NCI-H526 treated with DMSO at 0.1 percent for 48 hours (cell line): ENCODE measurements at regions not wholly inside any gene's neighbourhood (a gene's known extent, or its start where the extent isn't known, plus 50 kb on each side); places are given as distances from the start of the nearest gene placed in this dataset.
"Not testable (repeated sequence)": the region's sequence is repeated elsewhere in the genome, so short reads cannot be mapped to it uniquely, and the experiment has no call there.

Experiments used
- DNase-seq: peaks from one replicate; lab custom pipeline; 2025; lab: John Stamatoyannopoulos, UW

DNA sequence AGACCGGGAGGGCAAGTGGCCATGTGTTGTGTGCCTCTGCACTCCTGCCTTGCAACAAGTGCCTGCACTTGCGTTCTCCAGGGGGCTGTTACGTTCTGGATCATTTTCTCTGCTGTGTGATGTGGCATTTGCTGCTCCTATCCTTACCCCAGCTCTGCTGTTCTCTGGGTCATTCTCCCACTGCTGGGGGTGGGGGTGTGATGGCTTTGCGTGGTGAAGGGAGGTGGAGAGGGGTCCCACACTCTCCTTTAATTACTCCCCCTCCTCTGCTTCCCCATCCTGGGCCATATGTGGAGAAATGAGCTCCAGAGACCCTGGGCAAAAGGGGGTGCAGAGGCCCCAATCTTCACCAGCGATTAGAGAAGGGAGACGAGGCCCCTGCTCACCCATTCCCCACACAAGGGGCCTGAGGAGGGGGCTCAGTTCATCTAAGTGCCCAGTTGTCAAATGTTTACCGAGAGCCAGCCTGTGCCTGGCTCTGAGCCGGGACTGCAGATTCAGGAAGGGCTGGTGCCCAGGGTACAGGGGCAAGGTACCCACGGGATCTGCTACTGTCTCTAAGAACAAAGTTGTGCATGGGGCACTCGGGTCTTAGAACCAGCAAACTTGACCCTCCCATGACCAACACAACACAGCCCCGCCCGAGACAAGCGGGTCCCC lies 355.4 kb downstream of the PTPRU start:
- DNase-seq, result no peak

DNA sequence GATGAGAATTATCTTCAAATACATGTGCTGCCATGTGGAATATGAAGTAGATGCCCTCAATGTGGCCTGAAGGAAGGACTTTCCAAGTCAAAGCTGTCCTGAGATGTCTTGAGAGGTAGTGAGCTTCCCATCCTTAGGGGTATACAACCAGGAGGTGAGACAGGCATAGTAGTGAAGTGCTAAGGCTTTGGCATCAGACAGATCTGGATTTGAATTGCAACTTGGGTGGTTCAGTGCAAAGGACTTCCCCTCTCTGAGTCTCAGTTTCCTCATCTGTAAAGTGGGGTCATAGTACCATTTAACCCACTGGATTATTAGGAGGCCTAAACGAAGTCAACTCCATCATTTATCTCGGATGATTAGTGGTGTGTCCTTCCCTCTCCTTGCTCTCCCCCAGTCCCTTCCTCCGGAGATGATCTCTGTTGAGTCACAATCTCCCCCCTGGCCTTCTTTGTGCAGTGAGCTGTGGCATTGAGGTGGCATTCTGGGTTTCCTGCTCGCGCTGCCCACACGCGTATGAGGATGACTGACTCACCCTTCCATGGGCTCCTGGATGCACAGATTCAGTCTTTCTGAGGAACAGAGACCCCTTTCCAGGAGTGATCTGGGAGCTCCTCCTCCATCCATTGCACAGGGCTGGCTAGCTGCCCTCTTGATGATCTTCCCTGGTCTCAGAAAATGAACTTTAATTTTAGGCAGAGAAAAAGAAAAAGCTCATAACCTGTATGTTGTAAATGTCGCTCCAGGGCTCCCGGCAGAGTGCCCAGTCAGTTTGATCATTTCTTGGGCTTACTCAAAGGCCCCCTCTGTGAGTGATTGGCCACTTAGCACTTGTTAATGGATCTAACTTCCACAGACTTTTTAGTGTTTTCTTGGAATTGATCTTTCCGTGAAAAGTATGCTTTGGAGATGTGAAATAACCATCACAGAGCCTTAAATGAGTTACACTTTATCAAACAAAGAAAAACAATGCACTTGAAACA lies 354.6 kb downstream of the PTPRU start:
- no peak for DNase-seq

DNA sequence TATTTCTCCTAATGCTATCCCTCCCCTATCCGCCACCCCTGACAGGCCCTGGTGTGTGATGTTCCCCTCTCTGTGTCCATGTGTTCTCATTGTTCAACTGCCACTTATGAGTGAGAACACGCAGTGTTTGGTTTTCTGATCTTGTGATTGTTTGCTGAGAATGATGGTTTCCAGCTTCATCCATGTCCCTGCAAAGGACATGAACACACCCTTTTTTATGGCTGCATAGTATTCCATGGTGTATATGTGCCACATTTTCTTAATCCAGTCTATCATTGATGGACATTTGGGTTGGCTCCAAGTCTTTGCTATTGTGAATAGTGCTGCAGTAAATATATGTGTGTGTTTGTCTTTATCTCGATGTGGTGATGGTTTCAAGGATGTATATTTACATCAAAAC lies 353.4 kb downstream of the PTPRU start:
- DNase-seq, result not testable (repeated sequence)

GRCh38 chr1:29586991-29587745 lies 350.8 kb downstream of the PTPRU start:
- DNase-seq, result no peak

- DNase-seq, result no peak
Measured at GRCh38 chr1:29586215-29586614, 349.9 kb downstream of the PTPRU start.

DNA sequence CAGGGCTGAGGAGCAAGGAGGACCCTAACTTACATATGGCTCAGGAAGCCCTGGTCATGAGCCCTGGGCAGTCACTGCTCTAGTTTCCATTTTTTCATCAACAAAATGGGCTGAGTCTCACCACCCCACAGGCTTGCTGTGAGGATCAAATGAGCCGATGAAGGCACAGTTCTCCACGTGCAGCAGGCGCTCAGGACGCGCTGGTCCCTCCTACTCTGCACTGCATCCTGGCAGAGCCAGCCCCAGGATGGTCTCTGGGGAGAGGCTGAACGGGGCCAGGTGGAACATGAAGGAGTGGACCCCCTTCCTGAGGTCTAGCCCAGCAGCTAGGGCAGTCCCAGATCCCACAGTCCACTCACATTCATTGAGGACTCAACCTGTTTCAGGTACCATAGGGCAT lies 349.3 kb downstream of the PTPRU start:
- no peak for DNase-seq

DNA sequence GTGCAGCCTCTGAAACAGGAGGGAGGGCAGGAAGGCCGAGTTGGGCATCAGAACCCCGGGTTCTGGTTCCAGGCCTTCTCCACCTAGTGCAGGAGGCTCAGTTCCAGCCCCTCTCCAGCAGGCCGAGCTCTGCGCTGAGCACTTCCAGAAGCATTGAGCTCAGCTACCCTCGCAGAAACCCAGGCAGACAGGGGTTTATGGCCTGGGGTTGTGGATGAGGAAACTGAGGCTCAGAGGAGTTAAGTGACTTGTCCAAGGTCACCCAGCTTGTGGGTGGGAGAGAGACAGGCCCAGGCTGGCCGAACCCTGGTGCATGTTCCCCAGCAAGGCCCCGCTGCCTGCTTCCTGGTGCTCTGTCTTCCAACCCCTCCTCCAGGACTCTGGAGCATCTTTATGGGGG lies 348.9 kb downstream of the PTPRU start:
- no peak for DNase-seq

- no peak for DNase-seq
Measured at GRCh38 chr1:29584776-29585175, 348.5 kb downstream of the PTPRU start.

- DNase-seq, result no peak
Measured at GRCh38 chr1:29584362-29584761, 348.0 kb downstream of the PTPRU start.

GRCh38 chr1:29583727-29584126 lies 347.4 kb downstream of the PTPRU start:
- no peak for DNase-seq

GRCh38 chr1:29581256-29581655 lies 344.9 kb downstream of the PTPRU start:
- no peak for DNase-seq

DNA sequence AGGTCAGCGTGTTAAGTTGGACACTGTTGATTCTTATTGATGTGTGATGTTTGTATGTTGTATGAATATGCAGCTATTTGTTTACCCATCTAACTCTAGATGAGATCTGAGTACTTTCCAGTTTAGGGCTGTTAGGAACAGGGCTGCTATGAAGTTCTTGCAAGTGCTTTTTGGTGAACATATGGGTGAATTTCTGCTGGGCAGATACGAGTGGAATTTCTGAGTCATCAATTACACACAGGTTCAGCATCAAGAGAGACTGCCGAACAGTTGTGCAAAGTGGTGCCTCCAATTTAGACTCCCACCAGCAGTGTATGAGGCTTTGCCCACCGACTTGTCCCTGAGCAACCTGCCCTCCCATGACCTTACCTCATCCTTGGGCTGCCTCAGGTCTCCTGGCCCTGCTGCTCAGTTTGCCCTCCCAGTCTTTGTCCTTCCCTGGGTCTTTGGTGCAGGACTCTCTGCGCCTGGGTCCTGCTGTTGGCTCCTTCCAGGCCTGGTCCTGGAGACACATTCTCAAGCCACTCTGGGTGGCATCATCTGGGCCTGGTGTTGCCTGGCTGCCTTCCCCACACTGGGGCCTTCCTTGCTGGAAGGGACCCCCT lies 343.6 kb downstream of the PTPRU start:
- DNase-seq, result no peak

DNA sequence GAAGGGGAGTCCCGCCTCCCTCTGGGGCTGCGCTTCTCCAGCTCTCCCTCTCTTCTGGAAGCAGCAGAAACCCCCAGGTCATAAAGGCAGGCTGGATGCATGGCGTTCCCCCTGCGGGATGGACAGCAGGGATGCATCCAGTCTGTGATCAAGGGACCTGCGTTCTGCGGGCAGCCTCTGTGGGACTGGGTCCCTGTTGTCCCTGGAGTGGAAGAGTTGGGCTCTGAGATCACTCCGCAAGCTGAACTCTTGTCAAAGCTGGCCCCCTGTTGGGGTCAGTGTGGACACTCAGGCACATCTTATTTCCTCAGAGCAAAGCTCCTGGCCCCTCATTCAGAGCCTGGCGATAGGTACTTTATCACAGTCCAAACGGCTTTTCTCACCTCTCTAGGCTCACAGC lies 341.2 kb downstream of the PTPRU start:
- no peak for DNase-seq

- no peak for DNase-seq
Measured at GRCh38 chr1:29576510-29576909, 340.2 kb downstream of the PTPRU start.

GRCh38 chr1:29575826-29576225 lies 339.5 kb downstream of the PTPRU start:
- DNase-seq, result no peak

- DNase-seq, result no peak
Measured at GRCh38 chr1:29575277-29575676, 339.0 kb downstream of the PTPRU start.

GRCh38 chr1:29574871-29575270 lies 338.5 kb downstream of the PTPRU start:
- DNase-seq, result no peak

DNA sequence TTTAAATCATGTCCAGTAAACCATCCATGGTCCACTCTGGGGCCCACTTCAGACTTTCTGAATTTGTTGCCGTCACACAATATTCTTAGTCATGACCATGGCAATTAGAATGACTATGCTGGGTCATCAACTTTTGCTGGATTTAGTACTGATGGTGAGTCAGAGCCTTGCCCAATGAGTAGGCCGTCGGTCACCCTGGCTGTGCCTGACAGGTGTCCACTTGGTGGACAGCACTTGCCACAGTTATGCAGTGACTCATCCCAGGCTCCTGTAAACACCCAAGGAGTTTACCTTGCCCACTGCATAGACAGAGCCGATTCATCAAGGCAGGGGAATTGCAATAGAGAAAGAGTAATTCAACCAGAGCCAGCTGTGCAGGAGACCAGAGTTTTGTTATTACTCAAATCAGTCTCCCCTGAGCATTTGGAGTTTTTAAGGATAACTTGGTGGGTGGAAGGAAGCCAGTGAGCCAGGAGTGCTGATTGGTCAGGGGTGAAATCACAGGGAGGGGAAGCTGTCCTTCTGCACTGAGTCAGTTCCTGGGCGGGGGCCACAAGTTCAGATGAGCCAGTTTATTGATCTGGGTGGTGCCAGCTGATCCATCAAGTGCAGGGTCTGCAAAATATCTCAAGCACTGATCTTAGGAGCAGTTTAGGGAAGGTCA lies 333.8 kb downstream of the PTPRU start:
- no peak for DNase-seq

- DNase-seq, result no peak
Measured at GRCh38 chr1:29567257-29567656, 330.9 kb downstream of the PTPRU start.

DNA sequence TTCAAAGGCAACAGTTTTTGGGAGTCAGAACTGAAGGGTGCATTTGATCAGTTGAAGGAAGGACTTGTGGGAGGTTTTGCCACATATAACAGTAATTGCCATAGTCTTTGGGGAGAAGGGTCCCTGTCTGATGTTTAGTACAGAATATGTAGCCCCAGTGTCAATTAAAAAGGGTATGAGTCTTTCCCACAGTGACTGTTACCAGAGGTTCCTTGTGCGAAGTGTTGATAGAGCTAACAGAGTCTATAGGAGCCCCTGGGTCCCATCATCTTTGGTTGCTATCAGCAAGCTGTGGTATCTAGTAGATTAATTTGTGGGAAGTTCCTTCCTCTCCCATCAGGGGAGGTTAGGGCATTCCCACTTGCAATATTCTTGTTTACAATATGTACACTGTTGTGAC lies 329.2 kb downstream of the PTPRU start:
- no peak for DNase-seq

- no peak for DNase-seq
Measured at GRCh38 chr1:29563571-29563970, 327.2 kb downstream of the PTPRU start.

GRCh38 chr1:29563092-29563491 lies 326.8 kb downstream of the PTPRU start:
- no peak for DNase-seq
